ENCODE measurements at regions not wholly inside any gene's neighbourhood (a gene's known extent, or its start where the extent isn't known, plus 50 kb on each side); places are given as distances from the start of the nearest gene placed in this dataset.
"Not testable (repeated sequence)": the region's sequence is repeated elsewhere in the genome, so short reads cannot be mapped to it uniquely, and the experiment has no call there.

DNA sequence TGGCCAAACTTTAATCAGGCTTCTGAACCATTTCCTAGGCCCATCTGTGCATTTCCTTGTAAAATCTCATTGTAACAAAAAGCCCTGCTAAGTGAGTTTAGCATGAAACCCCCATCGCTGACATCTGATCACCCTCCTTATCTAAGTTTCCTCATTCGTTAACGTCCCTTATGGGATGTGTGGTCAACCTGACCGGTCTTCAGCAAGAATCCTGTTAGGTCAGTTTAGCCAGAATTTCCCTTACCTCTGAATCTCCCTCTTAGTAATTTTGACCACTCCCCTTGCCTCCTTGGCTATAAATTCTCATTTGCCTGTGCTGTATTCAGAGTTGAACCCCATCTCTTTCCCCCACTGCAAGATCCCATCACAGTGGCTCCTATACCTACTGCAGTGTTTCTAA lies 239.3 kb downstream of the RMST start:
- H3K36me3 ChIP-seq, result no peaks in the 10 kb centered on the region
- no peak for DNase-seq
- in situ Hi-C loops (cut with MboI; ENCODE audit: low sequenced_read_pairs in 4 of 4), result no loop called here
- TF ChIP-seq POLR2A (IDR thresholded peaks at IDR 0.05), result no peak
- TF ChIP-seq, protein P1, sequence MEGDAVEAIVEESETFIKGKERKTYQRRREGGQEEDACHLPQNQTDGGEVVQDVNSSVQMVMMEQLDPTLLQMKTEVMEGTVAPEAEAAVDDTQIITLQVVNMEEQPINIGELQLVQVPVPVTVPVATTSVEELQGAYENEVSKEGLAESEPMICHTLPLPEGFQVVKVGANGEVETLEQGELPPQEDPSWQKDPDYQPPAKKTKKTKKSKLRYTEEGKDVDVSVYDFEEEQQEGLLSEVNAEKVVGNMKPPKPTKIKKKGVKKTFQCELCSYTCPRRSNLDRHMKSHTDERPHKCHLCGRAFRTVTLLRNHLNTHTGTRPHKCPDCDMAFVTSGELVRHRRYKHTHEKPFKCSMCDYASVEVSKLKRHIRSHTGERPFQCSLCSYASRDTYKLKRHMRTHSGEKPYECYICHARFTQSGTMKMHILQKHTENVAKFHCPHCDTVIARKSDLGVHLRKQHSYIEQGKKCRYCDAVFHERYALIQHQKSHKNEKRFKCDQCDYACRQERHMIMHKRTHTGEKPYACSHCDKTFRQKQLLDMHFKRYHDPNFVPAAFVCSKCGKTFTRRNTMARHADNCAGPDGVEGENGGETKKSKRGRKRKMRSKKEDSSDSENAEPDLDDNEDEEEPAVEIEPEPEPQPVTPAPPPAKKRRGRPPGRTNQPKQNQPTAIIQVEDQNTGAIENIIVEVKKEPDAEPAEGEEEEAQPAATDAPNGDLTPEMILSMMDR (IDR thresholded peaks at IDR 0.05 in 4 of 5, conservative IDR thresholded peaks at IDR 0.05 in 1 of 5), result no peak
- no peaks in the 10 kb centered on the region for H3K4me1 ChIP-seq
- no peaks in the 10 kb centered on the region for H3K27me3 ChIP-seq
- H3K27ac ChIP-seq, result no peak overlapping the region
- H3K4me3 ChIP-seq, result no peak overlapping the region
- intact Hi-C loops (cut with DNase I; ENCODE audit: low total_unique reads), result no loop called here
- no peaks in the 10 kb centered on the region for H3K9me3 ChIP-seq
- ATAC-seq, result no peak

- H3K9me3 ChIP-seq, result no peaks in the 10 kb centered on the region
- ATAC-seq, result no peak
- in situ Hi-C loops (cut with MboI; ENCODE audit: low sequenced_read_pairs in 4 of 4), result no loop called here
- intact Hi-C loops (cut with DNase I; ENCODE audit: low total_unique reads), result no loop called here
- no peak overlapping the region for H3K4me3 ChIP-seq
- no peaks in the 10 kb centered on the region for H3K27me3 ChIP-seq
- TF ChIP-seq, protein P1 (IDR thresholded peaks at IDR 0.05 in 4 of 5, conservative IDR thresholded peaks at IDR 0.05 in 1 of 5), result no peak
- TF ChIP-seq POLR2A (IDR thresholded peaks at IDR 0.05), result no peak
- H3K36me3 ChIP-seq, result no peaks in the 10 kb centered on the region
- no peak overlapping the region for H3K27ac ChIP-seq
- no peak for DNase-seq
- no peaks in the 10 kb centered on the region for H3K4me1 ChIP-seq
These were observed 248.8 kb downstream of the RMST start for GRCh38 chr12:97711392-97711791.

DNA sequence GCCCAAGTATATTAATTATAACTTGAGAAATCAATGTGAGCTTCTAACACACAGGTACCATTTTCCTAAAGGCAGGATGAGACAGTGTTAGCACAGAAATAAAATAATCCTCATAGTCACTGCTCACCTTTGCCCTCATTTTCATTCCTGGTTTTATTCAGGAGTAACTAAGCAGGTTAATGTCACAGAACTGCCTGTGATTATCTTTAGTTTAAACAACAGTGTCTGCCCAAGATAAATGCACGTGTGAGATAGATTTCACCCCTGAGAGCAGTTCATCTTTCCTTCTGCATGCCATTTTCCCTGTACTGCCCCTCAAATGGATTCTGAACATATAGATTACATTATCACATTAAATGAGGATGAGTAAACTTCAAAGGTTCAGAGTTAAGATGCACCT lies 250.7 kb downstream of the RMST start:
- no peaks in the 10 kb centered on the region for H3K9me3 ChIP-seq
- in situ Hi-C loops (cut with MboI; ENCODE audit: low sequenced_read_pairs in 4 of 4), result no loop called here
- no peak overlapping the region for H3K27ac ChIP-seq
- H3K27me3 ChIP-seq, result no peaks in the 10 kb centered on the region
- TF ChIP-seq, protein P1 (IDR thresholded peaks at IDR 0.05 in 4 of 5, conservative IDR thresholded peaks at IDR 0.05 in 1 of 5), result no peak
- no peak for TF ChIP-seq POLR2A (IDR thresholded peaks at IDR 0.05)
- intact Hi-C loops (cut with DNase I; ENCODE audit: low total_unique reads), result no loop called here
- DNase-seq (no peak), ATAC-seq (no peak)
- H3K4me1 ChIP-seq, result no peaks in the 10 kb centered on the region
- H3K4me3 ChIP-seq, result no peak overlapping the region
- H3K36me3 ChIP-seq, result no peaks in the 10 kb centered on the region

DNA sequence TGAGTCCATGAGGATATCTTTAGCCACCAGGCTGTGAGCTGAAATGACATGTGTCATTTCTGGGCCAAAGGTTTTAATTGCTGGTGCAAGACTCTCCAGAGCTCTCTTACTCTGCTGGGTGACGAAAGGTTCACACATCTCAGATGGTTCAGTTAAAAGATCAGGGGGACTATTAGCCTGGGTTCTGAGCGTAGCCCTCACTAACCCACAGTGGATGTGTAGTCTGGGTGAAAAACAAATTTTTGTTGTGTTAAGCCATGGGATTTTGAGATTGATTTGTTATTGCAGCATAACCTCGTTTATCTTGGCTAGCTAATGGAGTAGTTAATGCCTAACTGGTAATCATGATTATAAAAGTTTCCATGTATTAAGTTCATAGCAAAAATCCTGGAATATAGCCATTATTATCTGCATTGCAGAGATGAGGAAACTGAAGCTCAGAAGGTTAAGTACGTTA lies 251.5 kb downstream of the RMST start:
- no peaks in the 10 kb centered on the region for H3K27me3 ChIP-seq
- no peak for TF ChIP-seq POLR2A (IDR thresholded peaks at IDR 0.05)
- TF ChIP-seq, protein P1 (IDR thresholded peaks at IDR 0.05 in 4 of 5, conservative IDR thresholded peaks at IDR 0.05 in 1 of 5), result no peak
- intact Hi-C loops (cut with DNase I; ENCODE audit: low total_unique reads), result no loop called here
- no peak overlapping the region for H3K27ac ChIP-seq
- H3K4me1 ChIP-seq, result no peaks in the 10 kb centered on the region
- H3K9me3 ChIP-seq, result no peaks in the 10 kb centered on the region
- H3K4me3 ChIP-seq, result no peak overlapping the region
- in situ Hi-C loops (cut with MboI; ENCODE audit: low sequenced_read_pairs in 4 of 4), result no loop called here
- no peak for DNase-seq
- no peak for ATAC-seq
- no peaks in the 10 kb centered on the region for H3K36me3 ChIP-seq

- no peaks in the 10 kb centered on the region for H3K36me3 ChIP-seq
- TF ChIP-seq, protein P1 (IDR thresholded peaks at IDR 0.05 in 4 of 5, conservative IDR thresholded peaks at IDR 0.05 in 1 of 5), result no peak
- no peak for TF ChIP-seq POLR2A (IDR thresholded peaks at IDR 0.05)
- DNase-seq (no peak), ATAC-seq (no peak)
- in situ Hi-C loops (cut with MboI; ENCODE audit: low sequenced_read_pairs in 4 of 4), result no loop called here
- no peaks in the 10 kb centered on the region for H3K9me3 ChIP-seq
- intact Hi-C loops (cut with DNase I; ENCODE audit: low total_unique reads), result no loop called here
- no peak overlapping the region for H3K4me3 ChIP-seq
- H3K4me1 ChIP-seq, result no peaks in the 10 kb centered on the region
- no peaks in the 10 kb centered on the region for H3K27me3 ChIP-seq
- no peak overlapping the region for H3K27ac ChIP-seq
These were observed 253.8 kb downstream of the RMST start for GRCh38 chr12:97716356-97716755.

GRCh38 chr12:97723801-97724200 lies 261.2 kb downstream of the RMST start:
- DNase-seq; H3K27me3 ChIP-seq; H3K27ac ChIP-seq; H3K9me3 ChIP-seq; in situ Hi-C loops (cut with MboI; ENCODE audit: low sequenced_read_pairs in 4 of 4); intact Hi-C loops (cut with DNase I; ENCODE audit: low total_unique reads); H3K4me1 ChIP-seq; ATAC-seq; H3K36me3 ChIP-seq; H3K4me3 ChIP-seq: not testable (repeated sequence)
